ENCODE measurements at regions not wholly inside any gene's neighbourhood (a gene's known extent, or its start where the extent isn't known, plus 50 kb on each side); places are given as distances from the start of the nearest gene placed in this dataset.
"Not testable (repeated sequence)": the region's sequence is repeated elsewhere in the genome, so short reads cannot be mapped to it uniquely, and the experiment has no call there.

- TF ChIP-seq CTCF (conservative IDR thresholded peaks at IDR 0.05 in 1 of 2, IDR thresholded peaks at IDR 0.05 in 1 of 2; ENCODE audit: low read depth in 1 of 2, low read length in 2 of 2) (no peak), EZH2 (IDR thresholded peaks at IDR 0.05; ENCODE audit: low read length, missing control alignments) (no peak)
- H3K27ac ChIP-seq (ENCODE audit: insufficient read depth, low read length): no peak overlapping the region
- H2AFZ ChIP-seq (ENCODE audit: low read length): no peak overlapping the region
- H4K20me1 ChIP-seq (ENCODE audit: control insufficient read depth, extremely low read depth, insufficient read depth, low read length): no peaks in the 10 kb centered on the region
- H3K4me3 ChIP-seq (replicated peaks in 1 of 4; ENCODE audit: control extremely low read depth in 1 of 4, insufficient read depth in 1 of 4, low read depth in 3 of 4, low read length in 4 of 4): no peak overlapping the region
- H3K27me3 ChIP-seq (ENCODE audit: control insufficient read depth, insufficient read depth, low read length): no peaks in the 10 kb centered on the region
- no peak for DNase-seq (ENCODE audit: low read depth in 2 of 2)
- H3K4me1 ChIP-seq (ENCODE audit: control insufficient read depth, extremely low read depth, insufficient read depth, low read length): no peaks in the 10 kb centered on the region
- H3K9me3 ChIP-seq (ENCODE audit: control insufficient read depth, insufficient read depth, low read depth, low read length): peaks cover 3% of the 10 kb centered on the region
- no peaks in the 10 kb centered on the region for H3K36me3 ChIP-seq (ENCODE audit: control insufficient read depth, insufficient read depth, low read length)
- H3K9ac ChIP-seq (ENCODE audit: insufficient read depth, low read length): no peak overlapping the region
- no peak overlapping the region for H3K4me2 ChIP-seq (ENCODE audit: extremely low read depth, insufficient read depth, low read length)
- no peaks in the 10 kb centered on the region for H3K79me2 ChIP-seq (ENCODE audit: control insufficient read depth, insufficient read depth, low read length)
Measured at GRCh38 chr20:29119141-29119540, 2138.3 kb upstream of the DEFB115 start.

- H3K36me3 ChIP-seq (ENCODE audit: control insufficient read depth, insufficient read depth, low read length); H3K4me3 ChIP-seq (replicated peaks in 1 of 4; ENCODE audit: control extremely low read depth in 1 of 4, insufficient read depth in 1 of 4, low read depth in 3 of 4, low read length in 4 of 4); H2AFZ ChIP-seq (ENCODE audit: low read length); H3K4me2 ChIP-seq (ENCODE audit: extremely low read depth, insufficient read depth, low read length); H3K9me3 ChIP-seq (ENCODE audit: control insufficient read depth, insufficient read depth, low read depth, low read length); H3K27me3 ChIP-seq (ENCODE audit: control insufficient read depth, insufficient read depth, low read length); H3K27ac ChIP-seq (ENCODE audit: insufficient read depth, low read length); H3K79me2 ChIP-seq (ENCODE audit: control insufficient read depth, insufficient read depth, low read length); H3K9ac ChIP-seq (ENCODE audit: insufficient read depth, low read length); H4K20me1 ChIP-seq (ENCODE audit: control insufficient read depth, extremely low read depth, insufficient read depth, low read length); DNase-seq (ENCODE audit: low read depth in 2 of 2); H3K4me1 ChIP-seq (ENCODE audit: control insufficient read depth, extremely low read depth, insufficient read depth, low read length): not testable (repeated sequence)
Measured at GRCh38 chr20:29119684-29120083, 2137.8 kb upstream of the DEFB115 start.

GRCh38 chr20:29120088-29120487 lies 2137.4 kb upstream of the DEFB115 start:
- not testable (repeated sequence) for H3K9me3 ChIP-seq (ENCODE audit: control insufficient read depth, insufficient read depth, low read depth, low read length); H3K4me1 ChIP-seq (ENCODE audit: control insufficient read depth, extremely low read depth, insufficient read depth, low read length); H3K27ac ChIP-seq (ENCODE audit: insufficient read depth, low read length); H3K4me3 ChIP-seq (replicated peaks in 1 of 4; ENCODE audit: control extremely low read depth in 1 of 4, insufficient read depth in 1 of 4, low read depth in 3 of 4, low read length in 4 of 4); H3K27me3 ChIP-seq (ENCODE audit: control insufficient read depth, insufficient read depth, low read length); H3K36me3 ChIP-seq (ENCODE audit: control insufficient read depth, insufficient read depth, low read length); H2AFZ ChIP-seq (ENCODE audit: low read length); H4K20me1 ChIP-seq (ENCODE audit: control insufficient read depth, extremely low read depth, insufficient read depth, low read length); H3K9ac ChIP-seq (ENCODE audit: insufficient read depth, low read length); DNase-seq (ENCODE audit: low read depth in 2 of 2); H3K79me2 ChIP-seq (ENCODE audit: control insufficient read depth, insufficient read depth, low read length); H3K4me2 ChIP-seq (ENCODE audit: extremely low read depth, insufficient read depth, low read length)

GRCh38 chr20:29120575-29120974 lies 2136.9 kb upstream of the DEFB115 start:
- not testable (repeated sequence) for H3K4me3 ChIP-seq (replicated peaks in 1 of 4; ENCODE audit: control extremely low read depth in 1 of 4, insufficient read depth in 1 of 4, low read depth in 3 of 4, low read length in 4 of 4); H2AFZ ChIP-seq (ENCODE audit: low read length); H3K36me3 ChIP-seq (ENCODE audit: control insufficient read depth, insufficient read depth, low read length); H3K79me2 ChIP-seq (ENCODE audit: control insufficient read depth, insufficient read depth, low read length); H3K4me2 ChIP-seq (ENCODE audit: extremely low read depth, insufficient read depth, low read length); H3K4me1 ChIP-seq (ENCODE audit: control insufficient read depth, extremely low read depth, insufficient read depth, low read length); H3K9ac ChIP-seq (ENCODE audit: insufficient read depth, low read length); H3K9me3 ChIP-seq (ENCODE audit: control insufficient read depth, insufficient read depth, low read depth, low read length); H3K27ac ChIP-seq (ENCODE audit: insufficient read depth, low read length); DNase-seq (ENCODE audit: low read depth in 2 of 2); H4K20me1 ChIP-seq (ENCODE audit: control insufficient read depth, extremely low read depth, insufficient read depth, low read length); H3K27me3 ChIP-seq (ENCODE audit: control insufficient read depth, insufficient read depth, low read length)

- not testable (repeated sequence) for H2AFZ ChIP-seq (ENCODE audit: low read length); H3K27ac ChIP-seq (ENCODE audit: insufficient read depth, low read length); H3K9me3 ChIP-seq (ENCODE audit: control insufficient read depth, insufficient read depth, low read depth, low read length); H4K20me1 ChIP-seq (ENCODE audit: control insufficient read depth, extremely low read depth, insufficient read depth, low read length); H3K4me1 ChIP-seq (ENCODE audit: control insufficient read depth, extremely low read depth, insufficient read depth, low read length); H3K4me3 ChIP-seq (replicated peaks in 1 of 4; ENCODE audit: control extremely low read depth in 1 of 4, insufficient read depth in 1 of 4, low read depth in 3 of 4, low read length in 4 of 4); H3K36me3 ChIP-seq (ENCODE audit: control insufficient read depth, insufficient read depth, low read length); H3K79me2 ChIP-seq (ENCODE audit: control insufficient read depth, insufficient read depth, low read length); H3K9ac ChIP-seq (ENCODE audit: insufficient read depth, low read length); H3K4me2 ChIP-seq (ENCODE audit: extremely low read depth, insufficient read depth, low read length); H3K27me3 ChIP-seq (ENCODE audit: control insufficient read depth, insufficient read depth, low read length); DNase-seq (ENCODE audit: low read depth in 2 of 2)
Measured at GRCh38 chr20:29122784-29123183, 2134.7 kb upstream of the DEFB115 start.
